ENCODE measurements at regions not wholly inside any gene's neighbourhood (a gene's known extent, or its start where the extent isn't known, plus 50 kb on each side); places are given as distances from the start of the nearest gene placed in this dataset.

- peaks cover 64 to 68% of the 10 kb centered on the region in 2 experiments for H3K9me3 Mint-ChIP-seq
- no peak overlapping the region for H4K5ac ChIP-seq (ENCODE audit: insufficient read length, low read depth, low read length)
- H3K27me3 ChIP-seq (ENCODE audit: insufficient read depth, low read length) = no peaks in the 10 kb centered on the region
- H3K36me3 Mint-ChIP-seq (ENCODE audit: insufficient read depth in 1 of 3, low read depth in 3 of 3) = peaks cover 5 to 13% (median 9%) of the 10 kb centered on the region in 3 experiments
- no peak overlapping the region for H4K8ac ChIP-seq (replicated peaks; ENCODE audit: insufficient read length, low read depth, low read length)
- H3T11ph ChIP-seq (ENCODE audit: low read length) = no peak overlapping the region
- H2AK5ac ChIP-seq (ENCODE audit: insufficient read length, low read length) = no peak overlapping the region
- no peaks in the 10 kb centered on the region for H4K20me1 ChIP-seq (ENCODE audit: control insufficient read depth, insufficient read depth, insufficient read length)
- H3K4me3 Mint-ChIP-seq = no peak overlapping the region; a peak in 1 of 5 replicates
- no peak overlapping the region for H3K4me2 ChIP-seq (ENCODE audit: insufficient read depth, insufficient read length, low read length)
- H3K4me1 Mint-ChIP-seq = peaks cover 50 to 60% of the 10 kb centered on the region in 2 experiments
- peaks cover 27% of the 10 kb centered on the region; the same call in 1 of the 2 replicates for H3K4me1 ChIP-seq (ENCODE audit: insufficient read depth, low read length)
- no peak overlapping the region for H3K18ac ChIP-seq (ENCODE audit: insufficient read length, low read depth, low read length)
- H3K79me2 ChIP-seq (ENCODE audit: insufficient read depth, low read length) = no peaks in the 10 kb centered on the region
- DNase-seq = no peak
- TF ChIP-seq CTCF (conservative IDR thresholded peaks at IDR 0.05) = no peak
- H2AFZ ChIP-seq (ENCODE audit: low read length) = no peak overlapping the region
- H3K23ac ChIP-seq (ENCODE audit: insufficient read length, low read depth, low read length) = no peak overlapping the region
- H2BK5ac ChIP-seq (ENCODE audit: insufficient read length, low read length) = no peak overlapping the region
- peak overlapping the region in 1 of 3 experiments; percentile 23; a peak in 4 of 7 replicates for H3K27ac Mint-ChIP-seq
- no peak overlapping the region for H3K4ac ChIP-seq (ENCODE audit: low read depth, low read length)
- no peaks in the 10 kb centered on the region for H3K9me3 ChIP-seq (ENCODE audit: control insufficient read depth, low read depth, low read length)
- no peak overlapping the region for H4K91ac ChIP-seq (ENCODE audit: insufficient read length, low read depth, low read length)
- H3K79me1 ChIP-seq (ENCODE audit: insufficient read depth, low read depth, low read length, poor library complexity, severe bottlenecking) = no peaks in the 10 kb centered on the region
- H3K27ac ChIP-seq (ENCODE audit: insufficient read length, low read depth, low read length) = no peak overlapping the region
- no peaks in the 10 kb centered on the region for H3K23me2 ChIP-seq (ENCODE audit: insufficient read length, low read depth, low read length, poor library complexity, severe bottlenecking)
- no peak overlapping the region for H2BK12ac ChIP-seq (ENCODE audit: insufficient read length, low read depth, low read length)
- no peak overlapping the region for H2BK15ac ChIP-seq (ENCODE audit: low read depth, low read length)
- WGBS (ENCODE audit: extremely low coverage, insufficient read length, low lambda C conversion rate) = no CpG with 5 or more reads among the region's 4 CpGs
- no peak overlapping the region for H3K9ac ChIP-seq (ENCODE audit: extremely low read depth, insufficient read length, low read length)
- no peak overlapping the region for H2BK20ac ChIP-seq (ENCODE audit: low read depth, low read length, poor library complexity, severe bottlenecking)
- no peak overlapping the region for H2BK120ac ChIP-seq (ENCODE audit: low read depth, low read length, poor library complexity, severe bottlenecking)
- H3K27me3 Mint-ChIP-seq (ENCODE audit: low read depth) = no peaks in the 10 kb centered on the region
- H3K56ac ChIP-seq (ENCODE audit: insufficient read length, low read depth, low read length) = no peak overlapping the region
- 0 out of 2 replicates have a peak overlapping the region, but pooled peaks have one; percentile 4 for H3K14ac ChIP-seq (ENCODE audit: insufficient read depth, low read length)
Measured at GRCh38 chrX:39850209-39850608, 247.5 kb downstream of the BCOR start.

All from H9 (cell line).